HepG2 (cell line): ENCODE measurements at regions not wholly inside any gene's neighbourhood (a gene's known extent, or its start where the extent isn't known, plus 50 kb on each side); places are given as distances from the start of the nearest gene placed in this dataset.

Source experiments
- ETV6 ChIP-seq: sonication (generic); formaldehyde crosslinking; conservative IDR thresholded peaks from 2 replicates; pipeline ENCODE4 v1.4.0; 2020; ENCODE audit warnings: missing genetic modification reagents
- KDM6A ChIP-seq: IDR thresholded peaks from 2 replicates; pipeline ENCODE4 v1.6.1; 2016; ENCODE audit warnings: low read depth
- NFIC ChIP-seq: IDR thresholded peaks from 2 replicates; pipeline ENCODE4 v1.6.1; 2012; ENCODE audit warnings: mild to moderate bottlenecking, low read length, inconsistent platforms
- SALL2 ChIP-seq: sonication (generic); formaldehyde crosslinking; IDR thresholded peaks from 2 replicates; pipeline ENCODE4 v1.8.1; 2023; ENCODE audit warnings: mild to moderate bottlenecking, missing genetic modification reagents, inconsistent platforms
- SIX1 ChIP-seq: sonication (generic); formaldehyde crosslinking; IDR thresholded peaks from 2 replicates; pipeline ENCODE4 v1.4.0; 2020; ENCODE audit warnings: missing genetic modification reagents, borderline replicate concordance
- STAG1 ChIP-seq: sonication (generic); formaldehyde crosslinking; IDR thresholded peaks from 2 replicates; pipeline ENCODE4 v1.4.0; 2020; ENCODE audit warnings: missing genetic modification reagents
- TBX2 ChIP-seq: sonication (generic); formaldehyde crosslinking; IDR thresholded peaks from 2 replicates; pipeline ENCODE4 v1.5.0; 2020; ENCODE audit warnings: missing genetic modification reagents, mild to moderate bottlenecking, borderline replicate concordance
- ZNF234 ChIP-seq: sonication (generic); formaldehyde crosslinking; conservative IDR thresholded peaks from 2 replicates; pipeline ENCODE4 v1.5.1; 2020; ENCODE audit warnings: mild to moderate bottlenecking, missing genetic modification reagents
- ZNF451 ChIP-seq: sonication (generic); formaldehyde crosslinking; IDR thresholded peaks from 2 replicates; pipeline ENCODE4 v1.5.0; 2020; ENCODE audit warnings: mild to moderate bottlenecking, missing genetic modification reagents
- ZNF567 ChIP-seq: sonication (generic); formaldehyde crosslinking; IDR thresholded peaks from 2 replicates; pipeline ENCODE4 v1.8.1; 2023; ENCODE audit warnings: mild to moderate bottlenecking, missing genetic modification reagents, borderline replicate concordance
- TF ChIP-seq, protein P1 (sequence below): conservative IDR thresholded peaks from 2 replicates; pipeline ENCODE4 v1.6.1; 2018; ENCODE audit warnings: missing genetic modification reagents
- TF ChIP-seq, protein P2 (sequence below): IDR thresholded peaks from 2 replicates; pipeline ENCODE4 v1.6.1; 2016; ENCODE audit warnings: low read depth
- TF ChIP-seq, protein P3 (sequence below): sonication (generic); formaldehyde crosslinking; conservative IDR thresholded peaks from 2 replicates; pipeline ENCODE4 v1.4.0; 2020; ENCODE audit warnings: mild to moderate bottlenecking, missing genetic modification reagents, moderate library complexity
- TF ChIP-seq, protein P4 (sequence below): sonication (generic); formaldehyde crosslinking; IDR thresholded peaks from 2 replicates; pipeline ENCODE4 v1.9.0; 2022; ENCODE audit warnings: missing genetic modification reagents, mild to moderate bottlenecking, borderline replicate concordance
- TF ChIP-seq, protein P5 (sequence below): sonication (generic); formaldehyde crosslinking; IDR thresholded peaks from 2 replicates; pipeline ENCODE4 v1.5.0; 2020; ENCODE audit warnings: missing genetic modification reagents, mild to moderate bottlenecking, borderline replicate concordance
- TF ChIP-seq, protein P6 (sequence below), 2 experiments: fragments of 450-650 bp in 1 of 2; sonication (generic) in 1 of 2; formaldehyde crosslinking; IDR thresholded peaks; 2 replicates each; pipeline versions ENCODE4 v1.5.0 to v1.8.0; 2020 to 2022; ENCODE audit warnings: mild to moderate bottlenecking in 1 of 2, missing genetic modification reagents in 1 of 2

DNA sequence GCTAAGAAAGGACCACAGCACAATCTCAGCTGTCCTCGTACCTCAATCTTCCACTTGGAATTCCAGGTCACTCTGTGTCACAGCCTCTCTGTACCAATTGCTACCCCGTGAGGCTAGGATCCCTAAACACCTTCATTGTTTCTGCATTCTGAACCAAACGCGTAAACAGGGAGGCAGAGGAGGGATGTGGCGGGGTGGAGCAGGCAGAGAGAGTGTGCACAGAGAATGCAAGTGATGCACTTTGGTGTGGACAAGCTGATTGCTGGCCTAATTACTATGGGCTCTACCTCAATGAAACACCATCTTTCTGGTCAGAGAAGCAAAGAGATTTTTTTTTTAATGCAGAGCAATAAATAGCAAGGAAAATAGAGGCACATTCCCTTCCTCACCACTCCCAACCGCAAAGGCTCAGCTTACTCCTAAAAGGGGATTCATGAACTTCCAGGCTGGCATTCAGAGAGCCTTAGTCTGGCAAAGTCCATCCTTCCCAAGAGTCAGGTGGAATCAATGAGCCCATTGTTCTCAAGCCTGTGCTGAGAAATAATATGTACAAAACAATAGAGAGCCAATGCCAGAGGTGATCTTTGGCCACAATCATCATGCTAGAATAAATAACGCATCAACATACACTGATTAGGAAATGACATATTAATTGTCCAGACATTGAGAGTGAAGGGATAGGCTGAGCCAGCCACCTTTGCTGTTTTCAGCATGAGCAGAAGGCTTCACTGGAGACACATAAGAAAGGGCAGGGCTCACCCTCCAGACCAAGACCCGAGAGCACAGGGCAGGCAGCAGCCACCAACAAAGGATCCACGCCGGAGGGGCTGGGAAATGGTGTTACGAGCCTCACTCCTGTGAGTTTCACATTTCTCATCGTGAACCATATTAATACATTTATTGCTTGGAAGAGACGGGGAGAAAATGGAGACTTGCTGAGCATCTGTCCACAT is 278.8 kb downstream of the ENC1 start (continued):
- TF ChIP-seq ZNF451: no peak
- TF ChIP-seq ZNF567 (CRISPR knock-in tag): no peak
- TF ChIP-seq, protein P1, sequence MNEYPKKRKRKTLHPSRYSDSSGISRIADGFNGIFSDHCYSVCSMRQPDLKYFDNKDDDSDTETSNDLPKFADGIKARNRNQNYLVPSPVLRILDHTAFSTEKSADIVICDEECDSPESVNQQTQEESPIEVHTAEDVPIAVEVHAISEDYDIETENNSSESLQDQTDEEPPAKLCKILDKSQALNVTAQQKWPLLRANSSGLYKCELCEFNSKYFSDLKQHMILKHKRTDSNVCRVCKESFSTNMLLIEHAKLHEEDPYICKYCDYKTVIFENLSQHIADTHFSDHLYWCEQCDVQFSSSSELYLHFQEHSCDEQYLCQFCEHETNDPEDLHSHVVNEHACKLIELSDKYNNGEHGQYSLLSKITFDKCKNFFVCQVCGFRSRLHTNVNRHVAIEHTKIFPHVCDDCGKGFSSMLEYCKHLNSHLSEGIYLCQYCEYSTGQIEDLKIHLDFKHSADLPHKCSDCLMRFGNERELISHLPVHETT (CRISPR knock-in tag): no peak
- TF ChIP-seq ETV6 (CRISPR knock-in tag): no peak
- TF ChIP-seq, protein P2, sequence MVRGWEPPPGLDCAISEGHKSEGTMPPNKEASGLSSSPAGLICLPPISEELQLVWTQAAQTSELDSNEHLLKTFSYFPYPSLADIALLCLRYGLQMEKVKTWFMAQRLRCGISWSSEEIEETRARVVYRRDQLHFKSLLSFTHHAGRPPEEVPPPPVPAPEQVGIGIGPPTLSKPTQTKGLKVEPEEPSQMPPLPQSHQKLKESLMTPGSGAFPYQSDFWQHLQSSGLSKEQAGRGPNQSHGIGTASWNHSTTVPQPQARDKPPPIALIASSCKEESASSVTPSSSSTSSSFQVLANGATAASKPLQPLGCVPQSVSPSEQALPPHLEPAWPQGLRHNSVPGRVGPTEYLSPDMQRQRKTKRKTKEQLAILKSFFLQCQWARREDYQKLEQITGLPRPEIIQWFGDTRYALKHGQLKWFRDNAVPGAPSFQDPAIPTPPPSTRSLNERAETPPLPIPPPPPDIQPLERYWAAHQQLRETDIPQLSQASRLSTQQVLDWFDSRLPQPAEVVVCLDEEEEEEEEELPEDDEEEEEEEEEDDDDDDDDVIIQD (CRISPR knock-in tag): no peak
- no peak for TF ChIP-seq KDM6A (CRISPR knock-in tag)
- TF ChIP-seq, protein P3, sequence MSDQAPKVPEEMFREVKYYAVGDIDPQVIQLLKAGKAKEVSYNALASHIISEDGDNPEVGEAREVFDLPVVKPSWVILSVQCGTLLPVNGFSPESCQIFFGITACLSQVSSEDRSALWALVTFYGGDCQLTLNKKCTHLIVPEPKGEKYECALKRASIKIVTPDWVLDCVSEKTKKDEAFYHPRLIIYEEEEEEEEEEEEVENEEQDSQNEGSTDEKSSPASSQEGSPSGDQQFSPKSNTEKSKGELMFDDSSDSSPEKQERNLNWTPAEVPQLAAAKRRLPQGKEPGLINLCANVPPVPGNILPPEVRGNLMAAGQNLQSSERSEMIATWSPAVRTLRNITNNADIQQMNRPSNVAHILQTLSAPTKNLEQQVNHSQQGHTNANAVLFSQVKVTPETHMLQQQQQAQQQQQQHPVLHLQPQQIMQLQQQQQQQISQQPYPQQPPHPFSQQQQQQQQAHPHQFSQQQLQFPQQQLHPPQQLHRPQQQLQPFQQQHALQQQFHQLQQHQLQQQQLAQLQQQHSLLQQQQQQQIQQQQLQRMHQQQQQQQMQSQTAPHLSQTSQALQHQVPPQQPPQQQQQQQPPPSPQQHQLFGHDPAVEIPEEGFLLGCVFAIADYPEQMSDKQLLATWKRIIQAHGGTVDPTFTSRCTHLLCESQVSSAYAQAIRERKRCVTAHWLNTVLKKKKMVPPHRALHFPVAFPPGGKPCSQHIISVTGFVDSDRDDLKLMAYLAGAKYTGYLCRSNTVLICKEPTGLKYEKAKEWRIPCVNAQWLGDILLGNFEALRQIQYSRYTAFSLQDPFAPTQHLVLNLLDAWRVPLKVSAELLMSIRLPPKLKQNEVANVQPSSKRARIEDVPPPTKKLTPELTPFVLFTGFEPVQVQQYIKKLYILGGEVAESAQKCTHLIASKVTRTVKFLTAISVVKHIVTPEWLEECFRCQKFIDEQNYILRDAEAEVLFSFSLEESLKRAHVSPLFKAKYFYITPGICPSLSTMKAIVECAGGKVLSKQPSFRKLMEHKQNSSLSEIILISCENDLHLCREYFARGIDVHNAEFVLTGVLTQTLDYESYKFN (CRISPR knock-in tag): peak; percentile 62
- no peak for TF ChIP-seq ZNF234 (CRISPR knock-in tag)
- TF ChIP-seq, protein P4, sequence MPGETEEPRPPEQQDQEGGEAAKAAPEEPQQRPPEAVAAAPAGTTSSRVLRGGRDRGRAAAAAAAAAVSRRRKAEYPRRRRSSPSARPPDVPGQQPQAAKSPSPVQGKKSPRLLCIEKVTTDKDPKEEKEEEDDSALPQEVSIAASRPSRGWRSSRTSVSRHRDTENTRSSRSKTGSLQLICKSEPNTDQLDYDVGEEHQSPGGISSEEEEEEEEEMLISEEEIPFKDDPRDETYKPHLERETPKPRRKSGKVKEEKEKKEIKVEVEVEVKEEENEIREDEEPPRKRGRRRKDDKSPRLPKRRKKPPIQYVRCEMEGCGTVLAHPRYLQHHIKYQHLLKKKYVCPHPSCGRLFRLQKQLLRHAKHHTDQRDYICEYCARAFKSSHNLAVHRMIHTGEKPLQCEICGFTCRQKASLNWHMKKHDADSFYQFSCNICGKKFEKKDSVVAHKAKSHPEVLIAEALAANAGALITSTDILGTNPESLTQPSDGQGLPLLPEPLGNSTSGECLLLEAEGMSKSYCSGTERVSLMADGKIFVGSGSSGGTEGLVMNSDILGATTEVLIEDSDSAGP (CRISPR knock-in tag): no peak
- TF ChIP-seq SIX1 (CRISPR knock-in tag): no peak; the same call in 1 of the 2 replicates
- TF ChIP-seq, protein P5, sequence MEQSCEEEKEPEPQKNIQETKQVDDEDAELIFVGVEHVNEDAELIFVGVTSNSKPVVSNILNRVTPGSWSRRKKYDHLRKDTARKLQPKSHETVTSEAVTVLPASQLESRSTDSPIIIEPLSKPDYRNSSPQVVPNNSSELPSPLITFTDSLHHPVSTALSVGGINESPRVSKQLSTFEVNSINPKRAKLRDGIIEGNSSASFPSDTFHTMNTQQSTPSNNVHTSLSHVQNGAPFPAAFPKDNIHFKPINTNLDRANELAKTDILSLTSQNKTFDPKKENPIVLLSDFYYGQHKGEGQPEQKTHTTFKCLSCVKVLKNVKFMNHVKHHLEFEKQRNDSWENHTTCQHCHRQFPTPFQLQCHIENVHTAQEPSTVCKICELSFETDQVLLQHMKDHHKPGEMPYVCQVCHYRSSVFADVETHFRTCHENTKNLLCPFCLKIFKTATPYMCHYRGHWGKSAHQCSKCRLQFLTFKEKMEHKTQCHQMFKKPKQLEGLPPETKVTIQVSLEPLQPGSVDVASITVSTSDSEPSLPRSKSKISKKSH: no peak
- no peak for TF ChIP-seq SALL2
- TF ChIP-seq, protein P6, sequence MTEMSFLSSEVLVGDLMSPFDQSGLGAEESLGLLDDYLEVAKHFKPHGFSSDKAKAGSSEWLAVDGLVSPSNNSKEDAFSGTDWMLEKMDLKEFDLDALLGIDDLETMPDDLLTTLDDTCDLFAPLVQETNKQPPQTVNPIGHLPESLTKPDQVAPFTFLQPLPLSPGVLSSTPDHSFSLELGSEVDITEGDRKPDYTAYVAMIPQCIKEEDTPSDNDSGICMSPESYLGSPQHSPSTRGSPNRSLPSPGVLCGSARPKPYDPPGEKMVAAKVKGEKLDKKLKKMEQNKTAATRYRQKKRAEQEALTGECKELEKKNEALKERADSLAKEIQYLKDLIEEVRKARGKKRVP (CRISPR knock-in tag; IDR thresholded peaks at IDR 0.05): no peak
- peak; percentile 70; the same call in 1 of the 2 replicates for TF ChIP-seq TBX2 (CRISPR knock-in tag)
- no peak for TF ChIP-seq NFIC
- TF ChIP-seq STAG1: no peak
